GM19395 (cell line): ENCODE measurements at regions not wholly inside any gene's neighbourhood (a gene's known extent, or its start where the extent isn't known, plus 50 kb on each side); places are given as distances from the start of the nearest gene placed in this dataset.

Source experiments
- ATAC-seq: cut with Tn5 transposase; IDR thresholded peaks from one replicate; pipeline ENCODE4 v1.9.1; 2021; ENCODE audit warnings: mild to moderate bottlenecking, moderate library complexity; ENCODE audit not compliant: unreplicated experiment

DNA sequence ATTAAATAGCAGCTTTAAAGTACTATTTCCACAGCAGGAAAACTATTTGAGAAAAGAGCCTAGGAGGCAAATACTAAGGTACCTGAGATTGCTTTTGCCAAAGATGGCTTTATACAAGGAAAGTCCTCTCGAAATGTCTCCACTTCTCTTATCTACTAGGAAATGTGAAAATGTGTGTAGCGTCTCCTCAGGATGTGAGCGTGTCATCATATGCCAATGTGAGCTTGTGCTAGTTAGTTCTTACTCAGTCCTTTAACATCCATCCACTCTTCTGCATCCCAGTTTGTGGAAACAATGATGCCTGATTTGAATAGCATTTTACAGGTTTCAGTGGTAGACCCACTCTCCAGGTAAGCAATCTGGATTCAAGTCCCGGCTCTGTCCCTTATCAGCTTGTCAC is 421.0 kb downstream of the DYNC2H1 start:
- ATAC-seq = no peak

- no peak for ATAC-seq
These were observed 423.0 kb downstream of the DYNC2H1 start for GRCh38 chr11:103532133-103532788.

DNA sequence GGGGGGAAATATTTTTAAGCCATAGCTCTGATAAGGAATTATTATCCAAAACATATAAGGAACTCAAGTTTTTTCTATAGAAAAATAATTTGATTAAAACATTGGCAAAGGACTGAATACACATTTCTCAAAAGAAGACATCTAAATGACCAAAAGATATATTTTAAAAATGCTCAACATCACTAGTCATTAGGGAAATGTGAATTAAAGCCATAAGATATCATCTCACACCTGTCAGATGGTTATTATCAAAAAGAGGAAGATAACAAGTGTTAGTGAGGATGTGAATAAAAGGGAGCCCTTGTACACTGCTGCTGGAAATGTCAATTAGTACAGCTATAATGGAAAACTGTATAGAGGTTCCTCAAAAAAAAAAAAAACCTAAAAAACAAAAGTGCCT is 425.0 kb downstream of the DYNC2H1 start:
- no peak for ATAC-seq

GRCh38 chr11:103534959-103535358 is 425.7 kb downstream of the DYNC2H1 start:
- ATAC-seq = no peak

- no peak for ATAC-seq
These were observed 427.1 kb downstream of the DYNC2H1 start for GRCh38 chr11:103536335-103536722.

DNA sequence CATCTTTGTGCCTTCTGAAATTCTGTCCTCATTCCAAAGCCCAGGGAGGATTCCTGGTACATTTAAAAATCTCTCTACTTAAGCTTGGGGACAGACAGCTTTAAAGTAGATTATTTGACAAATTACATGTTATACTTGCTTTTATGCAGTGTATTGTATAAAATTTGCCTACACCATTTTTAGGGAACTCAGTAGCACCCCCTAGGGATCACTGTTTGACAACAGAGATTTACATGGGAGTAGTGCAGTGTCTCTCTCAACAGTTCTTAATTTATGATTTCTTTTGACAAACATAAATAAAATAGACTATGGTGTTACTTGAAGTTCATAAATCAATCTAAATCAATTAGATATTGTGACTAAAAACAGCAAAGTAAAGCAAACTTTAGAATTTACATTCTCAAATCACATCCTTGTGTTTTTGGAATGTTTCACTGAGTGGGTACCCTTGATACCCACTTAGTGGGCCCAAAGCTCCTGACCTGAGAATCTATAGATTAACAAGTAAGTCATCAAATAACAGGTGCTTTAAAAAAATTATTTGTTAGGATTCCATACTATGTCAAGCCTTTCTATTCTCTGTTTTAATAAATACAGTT is 428.8 kb downstream of the DYNC2H1 start:
- no peak for ATAC-seq

DNA sequence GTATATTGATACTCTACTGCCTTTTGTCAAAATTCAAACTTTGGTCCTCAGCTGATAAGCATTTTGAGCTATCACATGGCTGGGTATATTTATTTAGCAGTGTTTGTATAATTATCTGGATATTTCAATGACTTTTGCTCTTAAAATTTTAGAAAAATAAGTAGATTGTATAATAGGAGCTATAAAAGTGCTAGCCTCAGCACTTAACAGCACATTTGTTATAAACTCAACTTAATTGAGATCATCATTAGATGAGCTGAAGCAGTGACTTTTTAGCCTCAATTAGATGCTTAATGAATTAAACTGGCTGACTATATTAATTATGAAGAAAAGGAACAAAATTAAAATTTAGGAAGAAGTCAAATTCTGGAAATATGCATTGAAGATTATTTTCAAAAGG is 429.9 kb downstream of the DYNC2H1 start:
- no peak for ATAC-seq

- no peak for ATAC-seq
These were observed 432.1 kb downstream of the DYNC2H1 start for GRCh38 chr11:103541186-103541795.

GRCh38 chr11:103542851-103543250 is 433.6 kb downstream of the DYNC2H1 start:
- no peak for ATAC-seq

- no peak for ATAC-seq
These were observed 434.2 kb downstream of the DYNC2H1 start for GRCh38 chr11:103543456-103543855.

- no peak for ATAC-seq
These were observed 435.6 kb downstream of the DYNC2H1 start for GRCh38 chr11:103544874-103545273.

DNA sequence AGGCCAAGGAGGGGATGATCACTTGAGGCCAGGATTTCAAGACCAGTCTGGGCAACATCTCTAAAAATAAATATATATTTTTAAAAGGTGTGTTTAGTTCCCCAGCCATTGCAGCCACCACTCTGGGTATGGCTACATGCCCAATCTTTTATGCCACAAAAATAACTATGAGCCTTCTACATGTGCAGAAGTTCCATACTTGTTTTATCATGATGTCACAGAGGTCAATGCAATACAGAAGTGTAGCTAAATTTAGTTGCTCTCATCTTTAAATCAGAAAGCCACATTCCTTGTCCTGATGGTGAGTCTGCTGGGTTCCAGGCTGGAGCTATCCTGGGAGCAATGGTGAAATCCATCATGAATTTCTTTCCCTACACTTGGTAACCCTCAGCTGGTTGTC is 436.3 kb downstream of the DYNC2H1 start:
- no peak for ATAC-seq

DNA sequence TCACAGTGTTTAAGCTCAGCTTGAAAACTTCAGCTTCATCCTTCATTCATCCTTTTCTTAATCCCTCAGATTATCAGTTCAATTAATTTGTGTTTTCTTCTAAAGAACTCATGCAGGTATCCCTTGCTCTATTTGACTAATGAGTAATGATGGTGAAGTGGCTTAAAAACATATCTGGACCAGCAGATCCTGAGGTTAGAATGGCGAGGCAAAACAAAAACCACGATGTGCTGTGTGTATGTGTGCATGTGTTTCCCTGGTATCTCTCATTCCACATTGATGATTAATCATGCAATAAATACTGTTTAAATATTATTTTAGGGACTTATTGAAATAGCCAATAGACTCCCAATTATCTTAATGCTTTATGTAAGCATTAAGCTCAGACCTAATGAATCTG is 437.0 kb downstream of the DYNC2H1 start:
- no peak for ATAC-seq

DNA sequence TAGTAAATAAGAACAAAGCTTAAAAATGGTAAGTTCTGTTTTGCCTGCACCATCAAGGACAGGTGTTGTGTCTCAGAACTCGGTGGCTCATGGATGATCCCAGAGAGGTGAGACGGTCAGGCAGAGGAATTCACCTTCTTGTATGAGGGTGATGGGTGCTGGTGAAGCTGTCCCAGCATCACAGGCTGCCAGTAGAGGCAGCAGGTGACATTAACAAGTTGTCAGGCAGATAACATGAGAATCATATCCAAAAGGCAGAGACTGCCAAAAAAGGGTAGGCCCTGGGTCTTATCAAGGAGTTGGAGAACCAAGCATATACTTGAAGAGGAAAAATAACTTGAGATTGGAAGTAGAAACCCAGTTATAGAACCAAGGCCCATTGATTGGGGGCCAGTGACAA is 437.8 kb downstream of the DYNC2H1 start:
- ATAC-seq = no peak

- ATAC-seq = no peak
These were observed 438.5 kb downstream of the DYNC2H1 start for GRCh38 chr11:103547691-103548090.

- ATAC-seq = no peak
These were observed 439.6 kb downstream of the DYNC2H1 start for GRCh38 chr11:103548838-103549237.

DNA sequence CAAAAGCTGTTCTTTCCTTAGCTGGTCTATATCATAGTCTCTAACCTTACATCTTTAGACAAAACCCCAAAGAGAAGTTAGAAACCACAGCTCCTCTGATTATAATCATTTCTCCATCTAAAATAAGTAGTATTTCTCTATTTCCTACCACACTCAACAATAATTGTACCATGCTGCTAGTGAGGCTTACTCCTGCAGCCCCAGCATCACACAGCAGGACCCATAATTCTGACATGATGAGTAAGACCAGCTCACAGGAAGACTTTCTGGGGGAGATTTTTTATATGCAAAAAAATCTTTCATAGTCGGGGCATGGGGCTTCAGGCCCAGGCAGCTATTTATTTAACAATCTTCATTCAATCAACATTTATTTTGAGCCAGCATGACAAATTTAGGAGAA is 441.6 kb downstream of the DYNC2H1 start:
- no peak for ATAC-seq

DNA sequence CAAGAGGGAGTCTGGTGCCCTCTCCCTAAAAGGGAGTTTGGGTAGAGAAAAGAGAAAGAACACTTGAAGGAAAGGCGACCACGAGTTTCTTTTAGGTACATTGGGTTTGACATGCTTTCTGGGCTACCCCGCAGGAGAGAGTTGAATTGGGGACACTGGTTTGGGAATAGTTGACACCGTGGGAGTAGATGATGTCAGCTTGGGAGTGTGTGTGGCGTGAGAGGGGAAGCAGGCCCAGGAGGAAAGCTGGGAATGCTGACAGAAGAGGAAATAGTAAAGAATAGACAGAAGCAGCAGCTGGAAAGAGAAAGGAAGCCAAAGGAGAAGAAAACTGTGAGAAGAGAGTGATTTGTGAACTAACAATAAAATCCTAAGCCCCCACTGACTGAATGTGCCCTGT is 442.9 kb downstream of the DYNC2H1 start:
- ATAC-seq = no peak

- no peak for ATAC-seq
These were observed 446.9 kb downstream of the DYNC2H1 start for GRCh38 chr11:103556171-103556570.

DNA sequence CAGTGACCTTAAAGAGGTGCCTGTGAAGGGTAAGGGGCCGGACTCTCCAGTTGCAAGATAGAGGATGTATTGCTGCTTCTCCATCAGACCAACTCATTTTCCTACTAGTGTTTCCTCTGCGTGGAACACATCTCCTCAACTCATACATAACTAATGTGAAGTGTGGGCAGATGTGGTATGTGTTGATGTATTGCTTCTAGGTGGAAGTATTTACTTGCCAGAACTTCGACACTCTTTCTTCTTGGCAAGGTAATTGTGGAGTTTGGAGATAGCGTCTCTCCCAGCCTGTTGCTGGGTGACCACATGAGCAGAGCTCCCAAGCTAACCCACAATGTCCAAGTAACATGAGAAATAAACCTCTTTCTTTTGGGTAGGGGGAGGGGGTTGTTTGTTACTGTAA is 456.9 kb downstream of the DYNC2H1 start:
- ATAC-seq = no peak

DNA sequence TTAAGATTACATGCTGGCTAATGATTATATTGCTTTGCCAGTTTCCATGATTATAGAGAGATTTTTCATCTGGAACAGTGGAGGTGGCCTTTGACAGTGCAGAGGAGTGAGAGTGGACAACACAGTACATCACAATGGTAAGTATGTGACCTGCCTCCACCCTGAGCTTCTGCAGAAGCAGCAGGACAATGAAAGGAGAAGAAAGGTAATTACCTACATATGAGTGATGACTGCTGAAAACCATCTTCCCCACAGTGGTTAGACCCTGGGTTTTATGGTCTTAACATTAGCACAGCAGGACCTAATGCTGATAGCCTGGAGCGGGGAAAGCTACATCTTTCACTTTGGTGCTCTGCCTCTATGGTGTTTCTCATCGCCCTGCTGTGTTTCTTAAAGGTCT is 454.7 kb upstream of the DDI1 start:
- no peak for ATAC-seq

DNA sequence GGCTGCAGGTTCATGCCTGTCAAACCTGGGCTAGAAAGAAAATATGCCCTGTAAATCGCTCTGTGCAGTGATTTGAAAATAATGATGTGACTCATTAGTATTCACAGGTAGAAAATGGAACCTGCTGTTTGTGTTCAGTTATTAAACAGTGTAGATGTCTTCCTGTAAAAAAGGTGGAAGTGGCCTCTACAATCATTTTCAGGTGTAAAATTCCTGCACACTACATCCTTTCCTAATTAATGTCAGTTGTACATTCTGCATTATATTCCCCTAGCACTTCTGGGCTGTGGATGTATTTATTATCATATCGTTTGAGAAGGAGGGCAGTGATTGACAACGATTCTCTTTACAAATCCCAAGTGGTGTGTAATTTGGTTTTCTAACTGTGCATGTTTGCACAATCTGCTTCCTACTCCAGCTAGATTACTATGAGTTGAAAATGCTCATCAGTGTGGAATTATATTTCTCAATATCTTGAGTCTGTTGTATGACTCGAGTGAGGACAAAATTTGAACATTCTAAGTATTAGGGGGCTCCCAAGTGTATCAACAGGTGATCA is 454.0 kb upstream of the DDI1 start:
- ATAC-seq = no peak
